ENCODE measurements at regions not wholly inside any gene's neighbourhood (a gene's known extent, or its start where the extent isn't known, plus 50 kb on each side); places are given as distances from the start of the nearest gene placed in this dataset.
"Not testable (repeated sequence)": the region's sequence is repeated elsewhere in the genome, so short reads cannot be mapped to it uniquely, and the experiment has no call there.

GRCh38 chr14:37650356-37651037 lies 55.1 kb downstream of the TTC6 start:
- DNase-seq, result no peak

- no peak for DNase-seq
Measured at GRCh38 chr14:37652042-37652441, 56.6 kb downstream of the TTC6 start.

- DNase-seq, result no peak
Measured at GRCh38 chr14:37655418-37655817, 60.0 kb downstream of the TTC6 start.

GRCh38 chr14:37658156-37658555 lies 62.7 kb downstream of the TTC6 start:
- no peak for DNase-seq

- no peak for DNase-seq
Measured at GRCh38 chr14:37663498-37663897, 68.1 kb downstream of the TTC6 start.

GRCh38 chr14:37665479-37665878 lies 70.0 kb downstream of the TTC6 start:
- no peak for DNase-seq

- no peak for DNase-seq
Measured at GRCh38 chr14:37665951-37666350, 70.5 kb downstream of the TTC6 start.

GRCh38 chr14:37668646-37669045 lies 73.2 kb downstream of the TTC6 start:
- DNase-seq, result no peak

- no peak for DNase-seq
Measured at GRCh38 chr14:37669242-37669641, 73.8 kb downstream of the TTC6 start.

- DNase-seq, result no peak
Measured at GRCh38 chr14:37673439-37673838, 78.0 kb downstream of the TTC6 start.

- no peak for DNase-seq
Measured at GRCh38 chr14:37678916-37679315, 83.5 kb downstream of the TTC6 start.

- no peak for DNase-seq
Measured at GRCh38 chr14:37681486-37681885, 86.1 kb downstream of the TTC6 start.

- DNase-seq, result not testable (repeated sequence)
Measured at GRCh38 chr14:37692680-37693079, 97.3 kb downstream of the TTC6 start.

- not testable (repeated sequence) for DNase-seq
Measured at GRCh38 chr14:37693420-37693819, 98.0 kb downstream of the TTC6 start.

GRCh38 chr14:37695866-37696265 lies 100.4 kb downstream of the TTC6 start:
- DNase-seq, result no peak

GRCh38 chr14:37697489-37698121 lies 102.2 kb downstream of the TTC6 start:
- DNase-seq, result no peak

GRCh38 chr14:37698840-37699777 lies 103.7 kb downstream of the TTC6 start:
- no peak for DNase-seq

- no peak for DNase-seq
Measured at GRCh38 chr14:37707716-37708115, 112.3 kb downstream of the TTC6 start.

GRCh38 chr14:37708481-37708880 lies 113.1 kb downstream of the TTC6 start:
- DNase-seq, result no peak

GRCh38 chr14:37709419-37710195 lies 114.2 kb downstream of the TTC6 start:
- DNase-seq, result no peak

GRCh38 chr14:37711356-37711830 lies 116.0 kb downstream of the TTC6 start:
- DNase-seq, result no peak

- DNase-seq, result no peak
Measured at GRCh38 chr14:37711831-37712475, 116.5 kb downstream of the TTC6 start.

Data from CD4-positive, alpha-beta T cell treated with Interferon alpha-2 for 1 hour (primary cell).